ENCODE measurements at regions not wholly inside any gene's neighbourhood (a gene's known extent, or its start where the extent isn't known, plus 50 kb on each side); places are given as distances from the start of the nearest gene placed in this dataset.

DNA sequence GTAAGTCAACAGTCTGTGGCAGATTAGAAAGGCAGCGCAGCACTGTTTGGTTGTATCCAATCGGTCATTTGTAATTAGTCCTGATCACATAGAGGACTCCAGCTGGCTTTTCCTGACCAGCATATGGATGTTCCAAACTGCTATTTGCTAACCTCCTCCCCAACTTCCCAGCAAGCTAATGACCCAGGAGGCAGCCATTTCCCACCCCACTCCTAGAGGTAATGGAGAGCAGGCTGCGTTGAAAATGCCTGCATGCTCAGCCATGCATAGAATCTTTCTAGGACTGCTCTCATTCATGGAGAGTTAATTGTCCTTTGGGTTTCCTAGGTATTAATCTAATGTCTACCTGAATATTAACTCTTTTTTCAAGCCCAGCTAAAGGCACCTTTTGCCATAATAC is 850.6 kb upstream of the WWC1 start:
- Histone ChIP-seq H3K4me2 (ENCODE audit: low read depth, low read length, poor library complexity, severe bottlenecking) (no peak overlapping the region), H3K4me3 (ENCODE audit: insufficient read depth, low read length, poor library complexity, severe bottlenecking) (no peak overlapping the region), H3K9ac (ENCODE audit: low read length) (no peak overlapping the region), H3F3A (ENCODE audit: insufficient read depth) (no peaks in the 10 kb centered on the region), H4K20me1 (ENCODE audit: low read depth, low read length) (no peaks in the 10 kb centered on the region), H3K36me3 (ENCODE audit: low read length) (no peaks in the 10 kb centered on the region), H3K27ac (ENCODE audit: low read depth, low read length) (no peak overlapping the region), H3K79me2 (ENCODE audit: insufficient read depth, low read length) (no peaks in the 10 kb centered on the region), H3K9me3 (ENCODE audit: insufficient read depth, low read length) (no peaks in the 10 kb centered on the region), H3K27me3 (ENCODE audit: low read length) (no peaks in the 10 kb centered on the region), H2AFZ (ENCODE audit: low read depth, low read length, severe bottlenecking) (no peak overlapping the region), H3K9me2 (replicated peaks; ENCODE audit: insufficient read depth, low read length) (no peaks in the 10 kb centered on the region)
- TF ChIP-seq, protein P1, sequence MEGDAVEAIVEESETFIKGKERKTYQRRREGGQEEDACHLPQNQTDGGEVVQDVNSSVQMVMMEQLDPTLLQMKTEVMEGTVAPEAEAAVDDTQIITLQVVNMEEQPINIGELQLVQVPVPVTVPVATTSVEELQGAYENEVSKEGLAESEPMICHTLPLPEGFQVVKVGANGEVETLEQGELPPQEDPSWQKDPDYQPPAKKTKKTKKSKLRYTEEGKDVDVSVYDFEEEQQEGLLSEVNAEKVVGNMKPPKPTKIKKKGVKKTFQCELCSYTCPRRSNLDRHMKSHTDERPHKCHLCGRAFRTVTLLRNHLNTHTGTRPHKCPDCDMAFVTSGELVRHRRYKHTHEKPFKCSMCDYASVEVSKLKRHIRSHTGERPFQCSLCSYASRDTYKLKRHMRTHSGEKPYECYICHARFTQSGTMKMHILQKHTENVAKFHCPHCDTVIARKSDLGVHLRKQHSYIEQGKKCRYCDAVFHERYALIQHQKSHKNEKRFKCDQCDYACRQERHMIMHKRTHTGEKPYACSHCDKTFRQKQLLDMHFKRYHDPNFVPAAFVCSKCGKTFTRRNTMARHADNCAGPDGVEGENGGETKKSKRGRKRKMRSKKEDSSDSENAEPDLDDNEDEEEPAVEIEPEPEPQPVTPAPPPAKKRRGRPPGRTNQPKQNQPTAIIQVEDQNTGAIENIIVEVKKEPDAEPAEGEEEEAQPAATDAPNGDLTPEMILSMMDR (IDR thresholded peaks at IDR 0.05; ENCODE audit: insufficient read depth, low read length, poor library complexity, severe bottlenecking) = no peak
- TF ChIP-seq EZH2phosphoT487 (conservative IDR thresholded peaks at IDR 0.05; ENCODE audit: low read length) = no peak

DNA sequence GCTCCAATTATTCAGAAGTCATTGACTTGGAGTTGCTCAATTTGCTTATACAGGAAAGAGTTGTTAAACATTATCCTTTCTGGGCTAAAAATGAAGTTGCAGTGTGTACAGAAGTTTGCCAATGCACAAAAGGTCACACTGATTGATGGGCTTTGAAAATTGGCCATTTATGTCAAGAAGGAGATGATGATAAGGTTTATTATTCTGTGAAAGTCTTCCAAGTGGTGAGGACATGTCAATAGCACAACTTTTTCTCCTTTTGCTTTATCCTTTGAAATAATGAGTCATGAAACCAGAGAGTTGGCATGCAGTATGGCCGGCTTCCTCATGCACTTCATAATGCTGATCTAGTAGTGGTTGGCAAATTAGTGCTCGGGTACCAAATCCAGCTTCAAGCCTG is 848.5 kb upstream of the WWC1 start:
- Histone ChIP-seq H3K36me3 (ENCODE audit: low read length) (no peaks in the 10 kb centered on the region), H3K27ac (ENCODE audit: low read depth, low read length) (no peak overlapping the region), H3K9ac (ENCODE audit: low read length) (no peak overlapping the region), H3K9me2 (replicated peaks; ENCODE audit: insufficient read depth, low read length) (no peaks in the 10 kb centered on the region), H3K4me2 (ENCODE audit: low read depth, low read length, poor library complexity, severe bottlenecking) (no peak overlapping the region), H3K4me3 (ENCODE audit: insufficient read depth, low read length, poor library complexity, severe bottlenecking) (no peak overlapping the region), H3K9me3 (ENCODE audit: insufficient read depth, low read length) (no peaks in the 10 kb centered on the region), H3F3A (ENCODE audit: insufficient read depth) (no peaks in the 10 kb centered on the region), H3K27me3 (ENCODE audit: low read length) (no peaks in the 10 kb centered on the region), H3K79me2 (ENCODE audit: insufficient read depth, low read length) (no peaks in the 10 kb centered on the region), H2AFZ (ENCODE audit: low read depth, low read length, severe bottlenecking) (no peak overlapping the region), H4K20me1 (ENCODE audit: low read depth, low read length) (no peaks in the 10 kb centered on the region)
- no peak for TF ChIP-seq EZH2phosphoT487 (conservative IDR thresholded peaks at IDR 0.05; ENCODE audit: low read length)
- TF ChIP-seq, protein P1 (IDR thresholded peaks at IDR 0.05; ENCODE audit: insufficient read depth, low read length, poor library complexity, severe bottlenecking) = no peak

DNA sequence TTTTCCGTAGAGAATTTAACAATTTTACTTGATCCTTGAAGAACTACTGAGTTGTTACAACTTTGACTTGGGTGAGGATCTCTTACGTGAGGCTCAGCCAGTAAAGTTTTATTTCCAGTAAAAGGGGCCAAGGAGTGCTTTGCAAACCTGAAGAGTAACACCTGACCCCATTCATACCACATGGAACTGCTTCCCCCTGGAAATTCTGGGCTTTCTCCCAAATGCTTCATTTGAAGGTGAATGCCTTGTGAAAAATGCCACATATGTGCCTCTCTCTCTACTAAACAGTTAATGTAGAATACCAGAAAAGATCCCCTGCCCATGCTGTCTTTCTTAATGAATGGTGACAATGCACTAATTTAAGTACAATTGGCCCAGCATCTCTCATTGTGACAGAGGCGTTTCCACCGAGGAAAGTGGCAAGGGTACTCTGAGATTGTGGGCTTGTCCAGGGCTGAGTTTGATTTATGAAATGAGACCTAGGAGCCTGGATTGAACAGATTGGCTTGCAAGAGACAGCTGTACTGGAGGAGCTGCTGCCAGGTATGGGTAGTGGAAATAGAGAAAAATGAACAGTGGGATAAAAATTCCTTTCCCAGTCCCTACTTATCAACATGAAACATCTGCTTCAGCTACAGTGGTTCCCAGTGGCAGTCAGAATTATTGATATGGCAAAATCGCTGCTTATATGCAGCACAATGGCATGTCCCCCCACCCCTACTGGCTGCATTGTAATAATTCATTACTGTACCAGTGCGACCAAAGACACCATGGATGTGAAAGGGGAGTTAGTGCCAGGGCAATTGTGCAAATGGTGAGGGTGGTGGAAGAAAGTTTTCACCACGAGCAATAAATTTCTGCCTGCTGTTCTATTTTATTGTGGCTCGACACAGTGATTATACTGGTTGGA is 843.7 kb upstream of the WWC1 start:
- Histone ChIP-seq H3K36me3 (ENCODE audit: low read length) (no peaks in the 10 kb centered on the region), H3K9me3 (ENCODE audit: insufficient read depth, low read length) (no peaks in the 10 kb centered on the region), H3K4me3 (ENCODE audit: insufficient read depth, low read length, poor library complexity, severe bottlenecking) (no peak overlapping the region), H3K9ac (ENCODE audit: low read length) (no peak overlapping the region), H3F3A (ENCODE audit: insufficient read depth) (no peaks in the 10 kb centered on the region), H2AFZ (ENCODE audit: low read depth, low read length, severe bottlenecking) (no peak overlapping the region), H4K20me1 (ENCODE audit: low read depth, low read length) (no peaks in the 10 kb centered on the region), H3K9me2 (replicated peaks; ENCODE audit: insufficient read depth, low read length) (no peaks in the 10 kb centered on the region), H3K79me2 (ENCODE audit: insufficient read depth, low read length) (no peaks in the 10 kb centered on the region), H3K27ac (ENCODE audit: low read depth, low read length) (no peak overlapping the region), H3K27me3 (ENCODE audit: low read length) (no peaks in the 10 kb centered on the region), H3K4me2 (ENCODE audit: low read depth, low read length, poor library complexity, severe bottlenecking) (no peak overlapping the region)
- no peak for TF ChIP-seq EZH2phosphoT487 (conservative IDR thresholded peaks at IDR 0.05; ENCODE audit: low read length)
- TF ChIP-seq, protein P1 (IDR thresholded peaks at IDR 0.05; ENCODE audit: insufficient read depth, low read length, poor library complexity, severe bottlenecking) = no peak

All from SU-DHL-6 (cell line).